H1 (cell line): ENCODE measurements at regions not wholly inside any gene's neighbourhood (a gene's known extent, or its start where the extent isn't known, plus 50 kb on each side); places are given as distances from the start of the nearest gene placed in this dataset.

ENCODE experiments used
- CTCF ChIA-PET: fragments of 300-600 bp; sonication (Branson Sonifier 250); formaldehyde crosslinking; loops from one replicate; lab custom pipeline; 2021; ENCODE audit not compliant: partially characterized antibody; lab: Charles Lee
- POLR2A ChIA-PET: fragments of 300-600 bp; sonication (Branson Sonifier 250); formaldehyde crosslinking; loops from one replicate; lab custom pipeline; 2021; ENCODE audit warnings: inconsistent platforms; ENCODE audit not compliant: partially characterized antibody; lab: Charles Lee
- DNase-seq, 2 experiments: peaks; one replicate each; pipeline versions ENCODE4 v3.0.0 to v3.0.0-alpha.2; 2010 to 2022; ENCODE audit warnings: low spot score in 2 of 2, low read depth in 1 of 2, mixed read lengths in 1 of 2
- FAIRE-seq: peaks from 2 replicates; lab custom pipeline; 2011; peaks lifted over from hg19 to GRCh38; lab: Jason Lieb, UNC
- H2AFZ ChIP-seq: 2 replicates; pipeline ENCODE4 v1.8.1; 2012; ENCODE audit warnings: low read length, inconsistent platforms
- H2AK5ac ChIP-seq: 2 replicates; pipeline ENCODE4 v1.6.1; 2013; ENCODE audit warnings: low read depth, low read length
- H2BK120ac ChIP-seq: replicated peaks from 2 replicates; pipeline ENCODE3; 2013; ENCODE audit warnings: low read depth, low read length, inconsistent platforms
- H2BK12ac ChIP-seq: 2 replicates; pipeline ENCODE4 v1.6.1; 2013; ENCODE audit warnings: low read depth, low read length
- H2BK15ac ChIP-seq: 2 replicates; pipeline ENCODE4 v1.6.1; 2013; ENCODE audit warnings: low read length
- H2BK20ac ChIP-seq: 2 replicates; pipeline ENCODE4 v1.6.1; 2013; ENCODE audit warnings: low read length
- H2BK5ac ChIP-seq: 2 replicates; pipeline ENCODE4 v1.6.1; 2013; ENCODE audit warnings: low read depth, low read length
- H3K14ac ChIP-seq: 2 replicates; pipeline ENCODE4 v1.6.1; 2013; ENCODE audit warnings: inconsistent platforms; ENCODE audit not compliant: insufficient read length
- H3K18ac ChIP-seq: 2 replicates; pipeline ENCODE4 v1.6.1; 2013; ENCODE audit warnings: low read length; ENCODE audit errors: extremely low read depth
- H3K23ac ChIP-seq: 2 replicates; pipeline ENCODE4 v1.6.1; 2013; ENCODE audit warnings: inconsistent platforms; ENCODE audit not compliant: insufficient read length
- H3K23me2 ChIP-seq: 2 replicates; pipeline ENCODE4 v1.6.1; 2013; ENCODE audit warnings: low read depth, low read length
- H3K27ac ChIP-seq: 2 replicates; pipeline ENCODE4 v1.6.1; 2011; ENCODE audit warnings: low read depth, low read length, inconsistent platforms
- H3K27me3 ChIP-seq, 4 experiments: replicated peaks in 1 of 4; 1 replicate in 1 of 4; 2 replicates in 3 of 4; pipeline versions ENCODE4 v1.6.1 to v1.8.1; 2011 to 2013; ENCODE audit warnings: low read length in 3 of 4, mild to moderate bottlenecking in 3 of 4, inconsistent platforms in 2 of 4, mixed read lengths in 2 of 4, moderate library complexity in 1 of 4; ENCODE audit not compliant: control insufficient read depth in 3 of 4, insufficient read depth in 3 of 4; ENCODE audit errors: extremely low read depth in 1 of 4
- H3K36me3 ChIP-seq, 4 experiments: 2 replicates each; pipeline versions ENCODE4 v1.6.1 to v1.8.1; 2011 to 2013; ENCODE audit warnings: mild to moderate bottlenecking in 4 of 4, low read length in 3 of 4, moderate library complexity in 2 of 4, control low read depth in 1 of 4, inconsistent platforms in 1 of 4; ENCODE audit not compliant: insufficient read depth in 4 of 4, control insufficient read depth in 2 of 4
- H3K4ac ChIP-seq: replicated peaks from 2 replicates; pipeline ENCODE3; 2013; ENCODE audit warnings: low read length, low read depth, mixed read lengths, inconsistent platforms; ENCODE audit not compliant: insufficient read length
- H3K4me1 ChIP-seq, 4 experiments: replicated peaks in 1 of 4; 1 replicate in 1 of 4; 2 replicates in 3 of 4; pipeline versions ENCODE4 v1.6.1 to v1.8.1; 2011 to 2013; ENCODE audit warnings: low read length in 3 of 4, inconsistent platforms in 2 of 4, mixed read lengths in 1 of 4; ENCODE audit not compliant: insufficient read depth in 4 of 4, control insufficient read depth in 3 of 4
- H3K4me2 ChIP-seq, 2 experiments: 2 replicates each; pipeline versions ENCODE4 v1.6.1 to v1.8.1; 2011 to 2013; ENCODE audit warnings: low read depth in 2 of 2, low read length in 2 of 2, control low read depth in 1 of 2, inconsistent platforms in 1 of 2, mild to moderate bottlenecking in 1 of 2; ENCODE audit not compliant: insufficient read depth in 1 of 2
- H3K4me3 ChIP-seq, 4 experiments: fragments of 200-600, 300-600 bp in 1 of 4; sonication (generic), shearing (Covaris generic), sonication (Bioruptor Twin) in 1 of 4; 2 replicates each; pipeline versions ENCODE4 v1.5.1 to v1.8.1; 2011 to 2016; ENCODE audit warnings: low read length in 4 of 4, low read depth in 3 of 4, control low read depth in 2 of 4, inconsistent platforms in 2 of 4, mild to moderate bottlenecking in 2 of 4, mixed read lengths in 1 of 4, moderate library complexity in 1 of 4; ENCODE audit not compliant: insufficient read depth in 2 of 4; ENCODE audit errors: extremely low read depth in 1 of 4
- H3K56ac ChIP-seq: replicated peaks from 2 replicates; pipeline ENCODE3; 2013; ENCODE audit warnings: low read depth, mild to moderate bottlenecking, mixed read lengths, low read length, inconsistent platforms; ENCODE audit not compliant: insufficient read length
- H3K79me1 ChIP-seq: 2 replicates; pipeline ENCODE4 v1.6.1; 2013; ENCODE audit warnings: low read depth, low read length, control low read depth
- H3K79me2 ChIP-seq, 2 experiments: 2 replicates each; pipeline versions ENCODE4 v1.6.1 to v1.8.1; 2012 to 2013; ENCODE audit warnings: low read length in 2 of 2, mild to moderate bottlenecking in 2 of 2, inconsistent platforms in 1 of 2; ENCODE audit not compliant: insufficient read depth in 2 of 2, control insufficient read depth in 1 of 2
- H3K9ac ChIP-seq, 4 experiments: replicated peaks in 1 of 4; 1 replicate in 1 of 4; 2 replicates in 3 of 4; pipeline versions ENCODE4 v1.6.1 to v1.8.1; 2011 to 2013; ENCODE audit warnings: low read depth in 3 of 4, low read length in 3 of 4, control low read depth in 2 of 4, mild to moderate bottlenecking in 2 of 4, moderate library complexity in 2 of 4, inconsistent platforms in 1 of 4; ENCODE audit errors: extremely low read depth in 1 of 4
- H3K9me3 ChIP-seq, 2 experiments: 2 replicates each; pipeline versions ENCODE4 v1.6.1 to v1.8.1; 2012 to 2013; ENCODE audit warnings: mild to moderate bottlenecking in 2 of 2, moderate library complexity in 2 of 2, control low read depth in 1 of 2, inconsistent platforms in 1 of 2, low read depth in 1 of 2, low read length in 1 of 2, mixed read lengths in 1 of 2; ENCODE audit not compliant: insufficient read depth in 2 of 2
- H4K20me1 ChIP-seq, 2 experiments: replicated peaks in 1 of 2; 2 replicates each; pipeline versions ENCODE3 to v1.8.1; 2011 to 2013; ENCODE audit warnings: inconsistent platforms in 2 of 2, low read length in 2 of 2, mild to moderate bottlenecking in 1 of 2; ENCODE audit not compliant: insufficient read depth in 2 of 2, control insufficient read depth in 1 of 2
- H4K5ac ChIP-seq: 2 replicates; pipeline ENCODE4 v1.6.1; 2013; ENCODE audit warnings: low read length, low read depth, mixed read lengths, inconsistent platforms; ENCODE audit not compliant: insufficient read length
- H4K8ac ChIP-seq: 2 replicates; pipeline ENCODE4 v1.8.0; 2013; ENCODE audit warnings: mild to moderate bottlenecking, moderate library complexity, low read length, inconsistent platforms; ENCODE audit not compliant: insufficient read depth; ENCODE audit errors: extremely low read depth
- H4K91ac ChIP-seq: replicated peaks from 2 replicates; pipeline ENCODE3; 2013; ENCODE audit warnings: low read length, mixed read lengths, inconsistent platforms; ENCODE audit not compliant: insufficient read length
- ATF2 ChIP-seq: IDR thresholded peaks from 2 replicates; pipeline ENCODE4 v1.6.1; 2012; ENCODE audit warnings: low read length, inconsistent platforms
- BCL11A ChIP-seq, 2 experiments: IDR thresholded peaks; one replicate each; pipeline ENCODE4 v1.6.1; 2011; ENCODE audit warnings: low read depth in 2 of 2, low read length in 2 of 2, mild to moderate bottlenecking in 2 of 2
- CHD2 ChIP-seq: IDR thresholded peaks from 2 replicates; pipeline ENCODE4 v1.6.1; 2012; ENCODE audit warnings: low read length, improper control_type of control experiment
- EGR1 ChIP-seq: IDR thresholded peaks from 2 replicates; pipeline ENCODE4 v1.6.1; 2011; ENCODE audit warnings: low read depth, low read length, borderline replicate concordance
- EZH2 ChIP-seq: fragments of 200-600 bp; sonication (generic); IDR thresholded peaks from 2 replicates; pipeline ENCODE4 v1.7.1; 2012; ENCODE audit warnings: low read depth, mild to moderate bottlenecking, moderate library complexity, low read length, inconsistent platforms; ENCODE audit not compliant: severe bottlenecking
- RXRA ChIP-seq: IDR thresholded peaks from 2 replicates; pipeline ENCODE4 v1.6.1; 2011; ENCODE audit warnings: low read depth, mild to moderate bottlenecking, low read length, moderate library complexity; ENCODE audit not compliant: insufficient read depth
- SIX5 ChIP-seq: IDR thresholded peaks from 2 replicates; pipeline ENCODE4 v1.6.1; 2011; ENCODE audit warnings: mild to moderate bottlenecking, low read depth, low read length
- SP2 ChIP-seq: IDR thresholded peaks from 2 replicates; pipeline ENCODE4 v1.6.1; 2012; ENCODE audit warnings: mild to moderate bottlenecking, low read length, inconsistent platforms
- SP4 ChIP-seq: IDR thresholded peaks from 2 replicates; pipeline ENCODE4 v1.6.1; 2012; ENCODE audit warnings: low read length, inconsistent platforms
- SRF ChIP-seq: IDR thresholded peaks from 2 replicates; pipeline ENCODE4 v1.6.1; 2011; ENCODE audit warnings: mild to moderate bottlenecking, low read depth, low read length, moderate library complexity
- TBP ChIP-seq: IDR thresholded peaks from 2 replicates; pipeline ENCODE4 v1.6.1; 2011; ENCODE audit warnings: low read depth, low read length, improper control_type of control experiment
- TEAD4 ChIP-seq: IDR thresholded peaks from 2 replicates; pipeline ENCODE4 v1.6.1; 2012; ENCODE audit warnings: low read depth, low read length, inconsistent platforms, mixed read lengths
- YY1 ChIP-seq: IDR thresholded peaks from 2 replicates; pipeline ENCODE4 v1.6.1; 2011; ENCODE audit warnings: low read depth, mild to moderate bottlenecking, low read length
- WGBS, 2 experiments: shearing (Covaris generic) in 1 of 2; methylation state at CpG; one replicate each; pipeline versions ENCODE4 v1.1.6 to v1.1.7; 2013 to 2015; ENCODE audit warnings: low lambda C conversion rate in 2 of 2, mixed read lengths in 2 of 2, inconsistent platforms in 1 of 2, low coverage in 1 of 2, missing lambda C conversion rate in 1 of 2; ENCODE audit not compliant: insufficient replicate concordance in 2 of 2, insufficient coverage in 1 of 2, insufficient read length in 1 of 2; ENCODE audit errors: extremely low coverage in 1 of 2, missing lambda C conversion rate in 1 of 2; 5-methylcytosine and 5-hydroxymethylcytosine counted together

GRCh38 chr7:21359163-21359562 lies 68.7 kb upstream of the SP4 start:
- Histone ChIP-seq H3K9me3 (no peaks in the 10 kb centered on the region), H3K27ac (no peak overlapping the region), H4K8ac (no peak overlapping the region), H3K23me2 (no peaks in the 10 kb centered on the region), H2BK15ac (no peak overlapping the region), H4K91ac (no peak overlapping the region), H3K36me3 (no peaks in the 10 kb centered on the region), H4K20me1 (no peaks in the 10 kb centered on the region), H2AFZ (no peak overlapping the region), H3K79me2 (no peaks in the 10 kb centered on the region), H3K79me1 (no peaks in the 10 kb centered on the region), H2AK5ac (no peak overlapping the region), H3K4me1 (no peaks in the 10 kb centered on the region), H3K27me3 (no peaks in the 10 kb centered on the region), H3K56ac (no peak overlapping the region), H3K14ac (no peak overlapping the region), H4K5ac (no peak overlapping the region), H3K9ac (no peak overlapping the region), H3K23ac (no peak overlapping the region), H3K4me2 (no peak overlapping the region), H2BK120ac (no peak overlapping the region), H3K4me3 (no peak overlapping the region), H2BK12ac (no peak overlapping the region), H2BK20ac (no peak overlapping the region), H2BK5ac (no peak overlapping the region), H3K18ac (no peak overlapping the region), H3K4ac (no peak overlapping the region)
- FAIRE-seq (no peak), DNase-seq (no peak)
- ChIA-PET CTCF (no interaction called here), POLR2A (interaction anchor here (0.5 kb wide), 1 partner anchor 185 kb away, joined by 3 read pairs; no protein-coding TSS in a partner anchor)
- 88% methylated on average over 1 of the region's 1 CpG; no CpG with 5 or more reads in 1 of the 2 experiments for WGBS, 2 experiments
- TF ChIP-seq TEAD4, result no peak
- no peak for TF ChIP-seq CHD2
- TF ChIP-seq SRF, result no peak
- TF ChIP-seq BCL11A (IDR thresholded peaks at IDR 0.05; ENCODE audit: low read depth in 2 of 2, low read length in 2 of 2), result no peak
- TF ChIP-seq TBP, result no peak
- TF ChIP-seq EGR1, result no peak
- TF ChIP-seq RXRA, result no peak
- TF ChIP-seq YY1, result no peak
- TF ChIP-seq SIX5, result no peak
- no peak for TF ChIP-seq ATF2
- TF ChIP-seq SP2, result no peak
- TF ChIP-seq SP4, result no peak
- TF ChIP-seq EZH2, result no peak
- TF ChIP-seq, all 59 proteins: peak for 0
